ENCODE measurements at regions not wholly inside any gene's neighbourhood (a gene's known extent, or its start where the extent isn't known, plus 50 kb on each side); places are given as distances from the start of the nearest gene placed in this dataset.

GRCh38 chr14:76666746-76667145 is 94.5 kb upstream of the VASH1 start:
- no peaks in the 10 kb centered on the region for H3K36me3 ChIP-seq (replicated peaks)
- in situ Hi-C loops (cut with HindIII; ENCODE audit: low pct_ligation_motif_present, low sequenced_read_pairs) = no loop called here

GRCh38 chr14:76669770-76670169 is 91.5 kb upstream of the VASH1 start:
- no peak for DNase-seq
- H3K27me3 ChIP-seq (replicated peaks) = no peaks in the 10 kb centered on the region
- no peak overlapping the region for H3K4me3 ChIP-seq (ENCODE audit: low read depth, low read length)
- no peaks in the 10 kb centered on the region for H3K36me3 ChIP-seq (replicated peaks)
- TF ChIP-seq CTCF (IDR thresholded peaks at IDR 0.05; ENCODE audit: low read depth, low read length, missing control alignments) = no peak
- in situ Hi-C loops (cut with HindIII; ENCODE audit: low pct_ligation_motif_present, low sequenced_read_pairs) = no loop called here
- H3K27ac ChIP-seq = no peak overlapping the region

More at GRCh38 chr14:76666746-76667145, 94.5 kb upstream of the VASH1 start:
- no peak for DNase-seq
- no peak for TF ChIP-seq CTCF (IDR thresholded peaks at IDR 0.05; ENCODE audit: low read depth, low read length, missing control alignments)
- Histone ChIP-seq H3K27me3 (replicated peaks) (no peaks in the 10 kb centered on the region), H3K4me3 (ENCODE audit: low read depth, low read length) (no peak overlapping the region), H3K27ac (no peak overlapping the region)

GRCh38 chr14:76672123-76672522 is 89.1 kb upstream of the VASH1 start:
- H3K27me3 ChIP-seq (replicated peaks) = no peaks in the 10 kb centered on the region
- no peaks in the 10 kb centered on the region for H3K36me3 ChIP-seq (replicated peaks)
- no peak overlapping the region for H3K4me3 ChIP-seq (ENCODE audit: low read depth, low read length)
- no peak overlapping the region for H3K27ac ChIP-seq
- TF ChIP-seq CTCF (IDR thresholded peaks at IDR 0.05; ENCODE audit: low read depth, low read length, missing control alignments) = no peak
- in situ Hi-C loops (cut with HindIII; ENCODE audit: low pct_ligation_motif_present, low sequenced_read_pairs) = no loop called here
- DNase-seq = no peak

- no peak for TF ChIP-seq CTCF (IDR thresholded peaks at IDR 0.05; ENCODE audit: low read depth, low read length, missing control alignments)
- no peaks in the 10 kb centered on the region for H3K36me3 ChIP-seq (replicated peaks)
- H3K27ac ChIP-seq = no peak overlapping the region
- no peak overlapping the region for H3K4me3 ChIP-seq (ENCODE audit: low read depth, low read length)
- no peak for DNase-seq
- in situ Hi-C loops (cut with HindIII; ENCODE audit: low pct_ligation_motif_present, low sequenced_read_pairs) = no loop called here
- no peaks in the 10 kb centered on the region for H3K27me3 ChIP-seq (replicated peaks)
Measured at GRCh38 chr14:76673261-76673660, 88.0 kb upstream of the VASH1 start.

GRCh38 chr14:76675046-76675445 is 86.2 kb upstream of the VASH1 start:
- Histone ChIP-seq H3K4me3 (ENCODE audit: low read depth, low read length) (no peak overlapping the region), H3K27ac (no peak overlapping the region), H3K27me3 (replicated peaks) (no peaks in the 10 kb centered on the region), H3K36me3 (replicated peaks) (no peaks in the 10 kb centered on the region)
- TF ChIP-seq CTCF (IDR thresholded peaks at IDR 0.05; ENCODE audit: low read depth, low read length, missing control alignments) = no peak
- no peak for DNase-seq
- in situ Hi-C loops (cut with HindIII; ENCODE audit: low pct_ligation_motif_present, low sequenced_read_pairs) = no loop called here

- TF ChIP-seq CTCF (IDR thresholded peaks at IDR 0.05; ENCODE audit: low read depth, low read length, missing control alignments) = no peak
- Histone ChIP-seq H3K27ac (no peak overlapping the region), H3K36me3 (replicated peaks) (no peaks in the 10 kb centered on the region), H3K4me3 (ENCODE audit: low read depth, low read length) (no peak overlapping the region), H3K27me3 (replicated peaks) (no peaks in the 10 kb centered on the region)
- no peak for DNase-seq
- in situ Hi-C loops (cut with HindIII; ENCODE audit: low pct_ligation_motif_present, low sequenced_read_pairs) = no loop called here
Measured at GRCh38 chr14:76676539-76676938, 84.7 kb upstream of the VASH1 start.
